MG63 (cell line): ENCODE measurements at regions not wholly inside any gene's neighbourhood (a gene's known extent, or its start where the extent isn't known, plus 50 kb on each side); places are given as distances from the start of the nearest gene placed in this dataset.

Experiments used
- DNase-seq: peaks from one replicate; pipeline ENCODE4 v3.0.0-alpha.2; 2020
- H3K27me3 ChIP-seq: fragments of 250-450 bp; sonication (Bioruptor Pico); 2 replicates; pipeline ENCODE4 v1.5.1; 2020; ENCODE audit warnings: mild to moderate bottlenecking, moderate library complexity
- H3K36me3 ChIP-seq: fragments of 250-450 bp; sonication (Bioruptor Pico); 2 replicates; pipeline ENCODE4 v1.5.1; 2020; ENCODE audit warnings: mild to moderate bottlenecking, moderate library complexity
- H3K4me3 ChIP-seq: fragments of 250-450 bp; sonication (Bioruptor Pico); 2 replicates; pipeline ENCODE4 v1.5.1; 2020; ENCODE audit warnings: mild to moderate bottlenecking, moderate library complexity
- H3K9me3 ChIP-seq: fragments of 250-450 bp; sonication (Bioruptor Pico); 2 replicates; pipeline ENCODE4 v1.5.1; 2020; ENCODE audit warnings: mild to moderate bottlenecking, moderate library complexity

GRCh38 chr20:40765814-40766480, 76.9 kb upstream of the MAFB start:
- Histone ChIP-seq H3K36me3 (no peaks in the 10 kb centered on the region), H3K27me3 (no peaks in the 10 kb centered on the region), H3K9me3 (no peaks in the 10 kb centered on the region), H3K4me3 (no peak overlapping the region)
- no peak for DNase-seq

GRCh38 chr20:40766790-40767614, 78.0 kb upstream of the MAFB start:
- Histone ChIP-seq H3K4me3 (no peak overlapping the region), H3K9me3 (no peaks in the 10 kb centered on the region), H3K36me3 (no peaks in the 10 kb centered on the region), H3K27me3 (no peaks in the 10 kb centered on the region)
- DNase-seq = no peak

GRCh38 chr20:40767615-40767924, 78.5 kb upstream of the MAFB start:
- Histone ChIP-seq H3K9me3 (no peaks in the 10 kb centered on the region), H3K27me3 (no peaks in the 10 kb centered on the region), H3K36me3 (no peaks in the 10 kb centered on the region), H3K4me3 (no peak overlapping the region)
- DNase-seq = no peak

- no peaks in the 10 kb centered on the region for H3K27me3 ChIP-seq
- DNase-seq = no peak
- H3K36me3 ChIP-seq = no peaks in the 10 kb centered on the region
- H3K4me3 ChIP-seq = no peak overlapping the region
- no peaks in the 10 kb centered on the region for H3K9me3 ChIP-seq
These were observed 79.1 kb upstream of the MAFB start for GRCh38 chr20:40768105-40768504.

- Histone ChIP-seq H3K4me3 (no peak overlapping the region), H3K36me3 (no peaks in the 10 kb centered on the region), H3K27me3 (no peaks in the 10 kb centered on the region), H3K9me3 (no peaks in the 10 kb centered on the region)
- DNase-seq = no peak
These were observed 80.7 kb upstream of the MAFB start for GRCh38 chr20:40769677-40770285.

GRCh38 chr20:40770564-40771307, 81.7 kb upstream of the MAFB start:
- no peak overlapping the region for H3K4me3 ChIP-seq
- H3K36me3 ChIP-seq = no peaks in the 10 kb centered on the region
- DNase-seq = no peak
- H3K9me3 ChIP-seq = no peaks in the 10 kb centered on the region
- no peaks in the 10 kb centered on the region for H3K27me3 ChIP-seq

GRCh38 chr20:40771308-40771610, 82.2 kb upstream of the MAFB start:
- no peak overlapping the region for H3K4me3 ChIP-seq
- H3K9me3 ChIP-seq = no peaks in the 10 kb centered on the region
- no peaks in the 10 kb centered on the region for H3K27me3 ChIP-seq
- no peak for DNase-seq
- no peaks in the 10 kb centered on the region for H3K36me3 ChIP-seq

GRCh38 chr20:40771848-40772511, 82.9 kb upstream of the MAFB start:
- Histone ChIP-seq H3K4me3 (no peak overlapping the region), H3K36me3 (no peaks in the 10 kb centered on the region), H3K27me3 (no peaks in the 10 kb centered on the region), H3K9me3 (no peaks in the 10 kb centered on the region)
- no peak for DNase-seq

GRCh38 chr20:40773376-40773775, 84.3 kb upstream of the MAFB start:
- Histone ChIP-seq H3K36me3 (no peaks in the 10 kb centered on the region), H3K9me3 (no peaks in the 10 kb centered on the region), H3K4me3 (no peak overlapping the region), H3K27me3 (no peaks in the 10 kb centered on the region)
- no peak for DNase-seq

- H3K27me3 ChIP-seq = peaks cover 2% of the 10 kb centered on the region; the same call in 1 of the 2 replicates
- no peak overlapping the region for H3K4me3 ChIP-seq
- DNase-seq = no peak
- no peaks in the 10 kb centered on the region for H3K9me3 ChIP-seq
- H3K36me3 ChIP-seq = no peaks in the 10 kb centered on the region
These were observed 85.2 kb upstream of the MAFB start for GRCh38 chr20:40774252-40774651.

- no peaks in the 10 kb centered on the region for H3K36me3 ChIP-seq
- H3K27me3 ChIP-seq = peaks cover 2% of the 10 kb centered on the region; the same call in 1 of the 2 replicates
- no peak for DNase-seq
- H3K9me3 ChIP-seq = no peaks in the 10 kb centered on the region
- no peak overlapping the region for H3K4me3 ChIP-seq
These were observed 86.6 kb upstream of the MAFB start for GRCh38 chr20:40775561-40776146.

- DNase-seq = no peak
- H3K36me3 ChIP-seq = no peaks in the 10 kb centered on the region
These were observed 87.7 kb upstream of the MAFB start for GRCh38 chr20:40776466-40777457.

GRCh38 chr20:40777653-40778052, 88.6 kb upstream of the MAFB start:
- Histone ChIP-seq H3K9me3 (no peaks in the 10 kb centered on the region), H3K4me3 (no peak overlapping the region), H3K27me3 (peaks cover 2% of the 10 kb centered on the region; the same call in 1 of the 2 replicates), H3K36me3 (no peaks in the 10 kb centered on the region)
- DNase-seq = no peak

More at GRCh38 chr20:40776466-40777457, 87.7 kb upstream of the MAFB start:
- H3K27me3 ChIP-seq = peaks cover 2% of the 10 kb centered on the region; the same call in 1 of the 2 replicates
- no peak overlapping the region for H3K4me3 ChIP-seq
- H3K9me3 ChIP-seq = no peaks in the 10 kb centered on the region

GRCh38 chr20:40778894-40779496, 90.0 kb upstream of the MAFB start:
- Histone ChIP-seq H3K27me3 (peaks cover 2% of the 10 kb centered on the region; the same call in 1 of the 2 replicates), H3K9me3 (no peaks in the 10 kb centered on the region), H3K4me3 (no peak overlapping the region), H3K36me3 (no peaks in the 10 kb centered on the region)
- DNase-seq = no peak
